GM12873 (cell line): ENCODE measurements at regions not wholly inside any gene's neighbourhood (a gene's known extent, or its start where the extent isn't known, plus 50 kb on each side); places are given as distances from the start of the nearest gene placed in this dataset.

Experiments
- TF ChIP-seq, protein P1 (sequence below): IDR thresholded peaks from 2 replicates; pipeline ENCODE4 v1.5.1; 2012; ENCODE audit warnings: low read depth, mild to moderate bottlenecking, moderate library complexity, low read length, control low read depth; ENCODE audit not compliant: insufficient read depth; ENCODE audit errors: missing control alignments

DNA sequence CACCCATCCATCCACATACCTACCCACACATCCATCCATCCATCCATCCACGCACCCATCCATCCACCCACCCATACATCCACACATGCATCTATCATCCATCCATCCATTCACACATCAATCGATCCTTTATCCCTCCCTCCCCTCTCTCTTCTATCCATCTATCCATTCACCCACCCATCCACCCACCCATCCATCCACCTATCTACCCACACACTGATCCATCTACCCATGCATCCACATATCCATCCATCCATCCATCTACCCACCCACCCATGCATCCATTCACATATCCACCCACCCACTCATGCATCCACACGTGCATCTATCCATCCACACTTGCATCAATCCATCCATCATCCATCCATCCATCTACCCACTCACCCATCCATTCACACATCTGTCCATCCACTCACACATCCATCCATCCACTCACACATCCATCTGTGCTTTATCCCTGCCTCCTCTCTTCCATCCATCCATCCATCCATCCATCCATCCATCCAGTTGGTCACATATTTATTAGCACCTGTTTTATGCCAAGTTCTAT is 366.1 kb downstream of the CTTN start:
- TF ChIP-seq, protein P1, sequence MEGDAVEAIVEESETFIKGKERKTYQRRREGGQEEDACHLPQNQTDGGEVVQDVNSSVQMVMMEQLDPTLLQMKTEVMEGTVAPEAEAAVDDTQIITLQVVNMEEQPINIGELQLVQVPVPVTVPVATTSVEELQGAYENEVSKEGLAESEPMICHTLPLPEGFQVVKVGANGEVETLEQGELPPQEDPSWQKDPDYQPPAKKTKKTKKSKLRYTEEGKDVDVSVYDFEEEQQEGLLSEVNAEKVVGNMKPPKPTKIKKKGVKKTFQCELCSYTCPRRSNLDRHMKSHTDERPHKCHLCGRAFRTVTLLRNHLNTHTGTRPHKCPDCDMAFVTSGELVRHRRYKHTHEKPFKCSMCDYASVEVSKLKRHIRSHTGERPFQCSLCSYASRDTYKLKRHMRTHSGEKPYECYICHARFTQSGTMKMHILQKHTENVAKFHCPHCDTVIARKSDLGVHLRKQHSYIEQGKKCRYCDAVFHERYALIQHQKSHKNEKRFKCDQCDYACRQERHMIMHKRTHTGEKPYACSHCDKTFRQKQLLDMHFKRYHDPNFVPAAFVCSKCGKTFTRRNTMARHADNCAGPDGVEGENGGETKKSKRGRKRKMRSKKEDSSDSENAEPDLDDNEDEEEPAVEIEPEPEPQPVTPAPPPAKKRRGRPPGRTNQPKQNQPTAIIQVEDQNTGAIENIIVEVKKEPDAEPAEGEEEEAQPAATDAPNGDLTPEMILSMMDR: no peak

DNA sequence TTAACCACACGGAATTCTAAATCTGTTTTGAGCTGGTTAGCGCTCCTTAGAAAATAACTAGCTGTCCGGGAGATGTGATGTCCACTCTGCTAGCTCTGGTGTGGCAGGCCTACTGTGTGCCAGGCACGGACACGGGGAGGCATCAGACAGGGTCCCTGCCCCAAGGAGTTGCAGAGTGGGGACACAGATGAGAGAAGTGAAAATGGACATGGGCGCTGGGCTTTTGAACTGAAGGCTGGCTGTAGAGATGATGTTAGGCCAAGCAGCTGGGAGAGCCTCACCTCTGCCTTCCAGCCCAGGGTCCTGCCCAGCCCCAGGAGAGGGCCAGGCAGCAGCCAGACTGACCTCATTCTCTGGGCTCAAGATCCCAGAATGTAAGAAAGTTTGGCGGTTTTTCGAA is 368.6 kb downstream of the CTTN start:
- TF ChIP-seq, protein P1: no peak

DNA sequence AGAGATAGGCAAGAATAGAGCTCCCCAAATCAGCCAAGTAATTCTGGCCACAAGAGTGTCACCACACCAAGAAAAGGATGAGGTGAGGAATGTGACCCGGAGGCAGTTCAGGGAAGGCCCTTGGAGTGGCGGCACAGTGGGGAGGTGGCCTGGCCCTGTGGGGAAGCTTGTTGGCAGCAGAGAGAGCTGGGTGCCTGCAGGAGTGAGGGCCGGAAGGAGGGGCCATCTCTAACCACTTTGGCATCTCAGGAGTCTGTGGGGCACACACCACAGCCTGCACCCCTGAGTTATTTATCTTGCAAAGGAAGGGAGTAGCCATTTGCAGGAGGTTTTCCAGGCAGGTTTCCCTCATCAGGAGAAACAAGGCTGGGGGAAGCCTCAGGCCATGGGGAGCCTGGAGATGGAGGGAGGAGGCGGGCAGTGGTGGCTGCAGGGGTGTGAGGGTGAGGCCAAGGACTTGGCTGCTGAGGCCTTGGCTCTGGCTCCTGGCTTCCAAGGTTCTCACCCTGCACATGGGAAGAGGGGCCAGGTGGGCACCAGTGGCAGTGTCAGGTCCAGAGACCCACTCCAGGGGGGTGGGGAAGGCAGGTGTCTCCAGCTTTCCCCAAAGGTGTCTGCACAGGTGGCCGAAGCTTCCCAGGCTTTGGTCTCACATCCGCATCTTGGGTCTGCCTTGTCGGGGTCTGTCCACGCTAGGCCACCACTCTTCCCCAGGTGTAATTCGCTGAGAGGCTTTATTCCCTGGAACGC is 370.2 kb downstream of the CTTN start:
- TF ChIP-seq, protein P1: no peak

DNA sequence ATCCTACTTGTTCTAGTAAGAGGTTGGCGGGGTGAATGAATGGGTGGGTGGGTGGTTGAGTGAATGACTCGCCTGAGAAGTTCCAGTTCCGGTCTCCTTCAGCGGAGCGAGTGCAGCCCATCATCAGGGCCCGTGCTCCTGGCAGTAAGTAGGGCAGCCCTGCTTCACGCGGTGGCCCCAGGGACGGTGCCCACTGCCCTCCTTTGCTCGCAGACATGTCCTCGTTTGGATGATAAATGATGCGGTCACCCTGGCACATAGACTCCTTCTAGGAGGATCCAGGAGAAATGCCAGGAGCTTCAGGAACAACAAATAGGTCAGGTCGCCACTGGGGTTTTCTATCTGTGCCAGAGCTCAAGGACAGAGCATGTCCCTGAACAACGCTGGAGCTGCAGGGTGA is 370.8 kb downstream of the CTTN start:
- TF ChIP-seq, protein P1: no peak

DNA sequence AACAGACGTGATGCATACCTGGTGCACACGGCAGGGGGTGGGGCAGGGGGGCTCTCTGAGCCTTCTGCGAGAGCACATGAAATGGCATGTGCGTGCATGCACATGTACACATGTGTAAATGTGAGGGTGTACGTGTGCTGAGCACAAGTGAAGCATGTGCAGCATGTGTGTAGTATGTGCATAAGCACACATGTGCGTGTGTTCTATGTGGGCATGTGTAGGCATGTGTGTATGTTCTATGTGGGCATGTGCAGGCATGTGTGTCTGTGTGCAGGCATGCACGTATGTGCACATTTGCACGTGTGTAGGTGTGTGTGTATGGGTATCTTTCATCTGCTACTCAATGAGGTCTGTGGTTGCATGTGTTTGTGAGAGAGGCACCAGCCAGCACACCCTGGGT is 371.2 kb downstream of the CTTN start:
- TF ChIP-seq, protein P1: no peak

DNA sequence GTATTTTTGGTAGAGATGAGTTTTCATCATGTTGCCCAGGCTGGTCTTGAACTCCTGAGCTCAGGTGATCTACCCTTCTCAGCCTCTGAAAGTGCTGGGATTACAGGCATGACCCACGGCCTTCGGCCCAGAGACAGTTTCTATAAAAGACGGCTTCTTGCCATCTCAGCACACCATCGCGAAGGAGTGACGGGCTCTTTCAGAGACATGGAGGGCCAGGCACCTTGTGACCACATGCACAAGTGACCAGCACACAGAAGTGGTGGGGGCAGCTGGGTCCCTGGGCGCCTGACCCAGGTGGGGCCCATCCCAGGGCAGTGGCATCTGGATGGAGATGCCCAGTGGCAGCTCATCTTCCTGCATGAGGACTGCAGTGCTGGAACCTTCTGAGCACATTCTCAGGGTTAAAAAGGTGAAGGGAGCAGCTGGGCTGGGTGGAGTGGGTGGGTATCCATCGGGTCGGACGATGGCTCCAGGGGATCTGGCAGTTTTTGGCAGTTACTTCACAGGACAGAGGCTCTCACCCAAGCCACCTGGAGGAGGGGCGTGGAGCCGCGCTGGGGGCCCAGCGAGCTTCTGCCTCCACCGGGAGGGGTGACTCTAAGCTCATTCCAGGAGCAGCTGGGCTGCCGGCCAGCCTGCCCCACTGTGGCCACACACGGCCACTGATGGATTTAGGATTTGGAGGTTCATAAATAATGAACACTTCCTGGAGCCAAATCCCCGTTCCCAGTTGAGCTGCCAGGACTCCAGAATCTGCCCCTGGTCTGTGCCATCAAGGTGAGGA is 373.0 kb downstream of the CTTN start:
- TF ChIP-seq, protein P1: no peak

DNA sequence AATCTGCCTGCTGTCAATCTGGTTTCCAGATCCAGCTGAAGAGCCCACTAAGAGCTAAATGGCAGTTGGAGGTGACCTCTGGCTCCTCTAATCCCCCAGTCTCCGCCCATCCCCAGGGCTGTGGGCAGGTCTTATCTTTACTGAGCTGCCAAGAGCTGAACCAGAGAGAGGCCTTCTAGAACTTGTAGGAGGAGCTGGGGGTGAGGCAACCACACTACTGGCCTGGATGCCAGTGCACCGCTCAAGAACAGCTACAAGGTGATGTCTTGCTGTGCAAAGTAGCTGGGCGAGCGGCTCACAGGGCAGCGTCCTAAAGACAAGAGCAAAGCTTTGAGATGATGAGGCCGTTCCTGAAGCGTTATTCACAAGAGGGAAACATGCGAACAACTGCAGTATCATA is 374.6 kb downstream of the CTTN start:
- TF ChIP-seq, protein P1: no peak
